SK-N-SH treated with all-trans-retinoic acid at 6 μM for 48 hours (cell line): ENCODE measurements at regions not wholly inside any gene's neighbourhood (a gene's known extent, or its start where the extent isn't known, plus 50 kb on each side); places are given as distances from the start of the nearest gene placed in this dataset.

ENCODE experiments used
- ATAC-seq: fragments of 200-7000 bp; cut with Tn5 transposase; 3 replicates; pipeline ENCODE4 v1.9.1; 2020; ENCODE audit warnings: mild to moderate bottlenecking, moderate library complexity
- ARNTL ChIP-seq: fragments of 450-650 bp; formaldehyde crosslinking; IDR thresholded peaks from 2 replicates; pipeline ENCODE4 v1.5.0; 2020; ENCODE audit warnings: low read depth, mild to moderate bottlenecking, moderate library complexity, borderline replicate concordance
- BACH2 ChIP-seq: fragments of 250-450 bp; sonication (Bioruptor Pico); IDR thresholded peaks from 2 replicates; pipeline ENCODE4 v1.9.0; 2021; ENCODE audit warnings: mild to moderate bottlenecking, borderline replicate concordance
- CSDC2 ChIP-seq: fragments of 250-450 bp; sonication (Bioruptor Pico); IDR thresholded peaks from 2 replicates; pipeline ENCODE4 v1.5.0; 2020; ENCODE audit warnings: mild to moderate bottlenecking, moderate library complexity
- ESRRG ChIP-seq: fragments of 250-450 bp; sonication (Bioruptor Pico); IDR thresholded peaks from 2 replicates; pipeline ENCODE4 v1.6.1; 2021; ENCODE audit warnings: mild to moderate bottlenecking
- GLIS3 ChIP-seq: fragments of 250-450 bp; sonication (Bioruptor Pico); IDR thresholded peaks from 2 replicates; pipeline ENCODE4 v1.5.0; 2020; ENCODE audit warnings: mild to moderate bottlenecking, moderate library complexity
- ISL1 ChIP-seq: fragments of 250-450 bp; sonication (Bioruptor Pico); IDR thresholded peaks from 2 replicates; pipeline ENCODE4 v2.1.2; 2022; ENCODE audit warnings: mild to moderate bottlenecking, moderate library complexity
- OSR1 ChIP-seq: fragments of 250-450 bp; sonication (Bioruptor Pico); IDR thresholded peaks from 2 replicates; pipeline ENCODE4 v1.8.0; 2022; ENCODE audit warnings: moderate library complexity, mild to moderate bottlenecking, inconsistent platforms
- PPARA ChIP-seq: fragments of 250-450 bp; sonication (Bioruptor Pico); IDR thresholded peaks from 2 replicates; pipeline ENCODE4 v1.5.0; 2020; ENCODE audit warnings: mild to moderate bottlenecking, borderline replicate concordance
- RARB ChIP-seq: fragments of 250-450 bp; sonication (Bioruptor Pico); IDR thresholded peaks from 2 replicates; pipeline ENCODE4 v1.8.0; 2021; ENCODE audit warnings: mild to moderate bottlenecking, moderate library complexity
- SNAI2 ChIP-seq: fragments of 250-450 bp; sonication (Bioruptor Pico); IDR thresholded peaks from 2 replicates; pipeline ENCODE4 v1.5.0; 2020; ENCODE audit warnings: mild to moderate bottlenecking, moderate library complexity
- TCF4 ChIP-seq: fragments of 250-450 bp; sonication (Bioruptor Pico); IDR thresholded peaks from 2 replicates; pipeline ENCODE4 v1.8.0; 2021; ENCODE audit warnings: mild to moderate bottlenecking, moderate library complexity, borderline replicate concordance
- ZC3H10 ChIP-seq: fragments of 250-450 bp; sonication (Bioruptor Pico); IDR thresholded peaks from 2 replicates; pipeline ENCODE4 v1.5.1; 2021; ENCODE audit warnings: mild to moderate bottlenecking, moderate library complexity
- ZFP3 ChIP-seq: fragments of 250-450 bp; sonication (Bioruptor Pico); IDR thresholded peaks from 2 replicates; pipeline ENCODE4 v1.5.0; 2020; ENCODE audit warnings: mild to moderate bottlenecking, moderate library complexity
- ZFP30 ChIP-seq: fragments of 450-650 bp; formaldehyde crosslinking; IDR thresholded peaks from 2 replicates; pipeline ENCODE4 v1.5.0; 2022; ENCODE audit warnings: mild to moderate bottlenecking, moderate library complexity
- ZNF565 ChIP-seq: fragments of 450-650 bp; formaldehyde crosslinking; conservative IDR thresholded peaks from 2 replicates; pipeline ENCODE4 v1.5.0; 2020; ENCODE audit warnings: low read depth, mild to moderate bottlenecking, moderate library complexity
- ZNF70 ChIP-seq: fragments of 450-650 bp; formaldehyde crosslinking; IDR thresholded peaks from 2 replicates; pipeline ENCODE4 v1.5.0; 2020; ENCODE audit warnings: mild to moderate bottlenecking, moderate library complexity
- ZNF8 ChIP-seq: fragments of 450-650 bp; formaldehyde crosslinking; IDR thresholded peaks from 2 replicates; pipeline ENCODE4 v1.5.0; 2020; ENCODE audit warnings: mild to moderate bottlenecking, moderate library complexity
- TF ChIP-seq, protein P1 (sequence below): fragments of 250-450 bp; sonication (Bioruptor Pico); IDR thresholded peaks from 2 replicates; pipeline ENCODE4 v1.8.0; 2020; ENCODE audit warnings: mild to moderate bottlenecking, moderate library complexity, borderline replicate concordance
- TF ChIP-seq, protein P2 (sequence below): fragments of 250-450 bp; sonication (Bioruptor Pico); IDR thresholded peaks from 2 replicates; pipeline ENCODE4 v1.5.1; 2020; ENCODE audit warnings: low read depth, mild to moderate bottlenecking, moderate library complexity
- TF ChIP-seq, protein P3 (sequence below): fragments of 250-450 bp; sonication (Bioruptor Pico); IDR thresholded peaks from 2 replicates; pipeline ENCODE4 v1.5.1; 2021; ENCODE audit warnings: mild to moderate bottlenecking, moderate library complexity
- TF ChIP-seq, protein P4 (sequence below): fragments of 250-450 bp; sonication (Bioruptor Pico); IDR thresholded peaks from 2 replicates; pipeline ENCODE4 v1.5.0; 2020; ENCODE audit warnings: mild to moderate bottlenecking, moderate library complexity
- TF ChIP-seq, protein P5 (sequence below): fragments of 250-450 bp; sonication (Bioruptor Pico); IDR thresholded peaks from 2 replicates; pipeline ENCODE4 v1.8.0; 2021; ENCODE audit warnings: low read depth, mild to moderate bottlenecking, moderate library complexity, borderline replicate concordance

DNA sequence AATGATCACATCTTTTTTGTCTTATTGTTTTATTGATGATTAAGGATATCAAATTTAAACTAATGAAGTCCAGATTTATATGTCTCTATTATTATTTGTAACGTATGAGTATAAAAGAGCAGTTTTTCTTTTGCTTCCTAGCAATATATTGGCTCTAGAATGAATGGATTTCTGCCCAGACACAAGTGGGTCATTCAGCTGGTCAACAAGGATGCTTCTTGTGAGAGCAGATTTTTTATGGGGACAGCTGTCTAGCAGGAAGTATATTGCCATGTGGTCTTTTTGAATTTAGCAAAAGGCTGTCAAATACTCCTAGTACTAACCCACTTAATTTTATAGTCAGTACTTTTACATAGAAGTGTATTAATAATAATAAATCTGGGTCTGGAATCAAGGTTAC lies 1071.1 kb upstream of the FLRT2 start (continued):
- TF ChIP-seq ISL1 (CRISPR knock-in tag) = no peak

DNA sequence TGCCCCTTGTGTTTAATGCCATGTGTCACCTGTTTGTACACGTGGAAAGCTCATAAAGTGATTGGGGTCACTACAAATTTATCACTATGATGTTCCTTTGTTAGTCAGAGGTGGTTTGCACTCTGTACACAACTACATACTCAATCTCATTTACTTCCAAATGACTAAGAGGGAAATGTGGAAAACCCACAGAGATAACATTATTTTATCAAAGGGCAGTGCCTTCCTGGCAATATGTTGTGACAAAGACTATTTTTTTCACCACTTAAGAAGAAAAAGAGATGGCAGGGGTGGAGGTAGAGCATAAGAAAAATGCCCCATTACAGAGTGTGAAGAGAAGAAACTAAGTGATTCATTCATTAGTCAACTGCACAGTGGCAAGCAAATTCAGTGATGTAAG lies 1064.1 kb upstream of the FLRT2 start:
- no peak for ATAC-seq
- TF ChIP-seq TCF4 (no peak), ZNF70 (CRISPR knock-in tag) (no peak), PPARA (no peak), ESRRG (no peak), ISL1 (CRISPR knock-in tag) (no peak), SNAI2 (CRISPR knock-in tag) (no peak), CSDC2 (CRISPR knock-in tag) (no peak), ARNTL (no peak)
- TF ChIP-seq, protein P1, sequence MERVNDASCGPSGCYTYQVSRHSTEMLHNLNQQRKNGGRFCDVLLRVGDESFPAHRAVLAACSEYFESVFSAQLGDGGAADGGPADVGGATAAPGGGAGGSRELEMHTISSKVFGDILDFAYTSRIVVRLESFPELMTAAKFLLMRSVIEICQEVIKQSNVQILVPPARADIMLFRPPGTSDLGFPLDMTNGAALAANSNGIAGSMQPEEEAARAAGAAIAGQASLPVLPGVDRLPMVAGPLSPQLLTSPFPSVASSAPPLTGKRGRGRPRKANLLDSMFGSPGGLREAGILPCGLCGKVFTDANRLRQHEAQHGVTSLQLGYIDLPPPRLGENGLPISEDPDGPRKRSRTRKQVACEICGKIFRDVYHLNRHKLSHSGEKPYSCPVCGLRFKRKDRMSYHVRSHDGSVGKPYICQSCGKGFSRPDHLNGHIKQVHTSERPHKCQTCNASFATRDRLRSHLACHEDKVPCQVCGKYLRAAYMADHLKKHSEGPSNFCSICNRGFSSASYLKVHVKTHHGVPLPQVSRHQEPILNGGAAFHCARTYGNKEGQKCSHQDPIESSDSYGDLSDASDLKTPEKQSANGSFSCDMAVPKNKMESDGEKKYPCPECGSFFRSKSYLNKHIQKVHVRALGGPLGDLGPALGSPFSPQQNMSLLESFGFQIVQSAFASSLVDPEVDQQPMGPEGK (CRISPR knock-in tag) = no peak
- TF ChIP-seq, protein P2, sequence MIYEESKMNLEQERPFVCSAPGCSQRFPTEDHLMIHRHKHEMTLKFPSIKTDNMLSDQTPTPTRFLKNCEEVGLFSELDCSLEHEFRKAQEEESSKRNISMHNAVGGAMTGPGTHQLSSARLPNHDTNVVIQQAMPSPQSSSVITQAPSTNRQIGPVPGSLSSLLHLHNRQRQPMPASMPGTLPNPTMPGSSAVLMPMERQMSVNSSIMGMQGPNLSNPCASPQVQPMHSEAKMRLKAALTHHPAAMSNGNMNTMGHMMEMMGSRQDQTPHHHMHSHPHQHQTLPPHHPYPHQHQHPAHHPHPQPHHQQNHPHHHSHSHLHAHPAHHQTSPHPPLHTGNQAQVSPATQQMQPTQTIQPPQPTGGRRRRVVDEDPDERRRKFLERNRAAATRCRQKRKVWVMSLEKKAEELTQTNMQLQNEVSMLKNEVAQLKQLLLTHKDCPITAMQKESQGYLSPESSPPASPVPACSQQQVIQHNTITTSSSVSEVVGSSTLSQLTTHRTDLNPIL = no peak
- TF ChIP-seq, protein P3, sequence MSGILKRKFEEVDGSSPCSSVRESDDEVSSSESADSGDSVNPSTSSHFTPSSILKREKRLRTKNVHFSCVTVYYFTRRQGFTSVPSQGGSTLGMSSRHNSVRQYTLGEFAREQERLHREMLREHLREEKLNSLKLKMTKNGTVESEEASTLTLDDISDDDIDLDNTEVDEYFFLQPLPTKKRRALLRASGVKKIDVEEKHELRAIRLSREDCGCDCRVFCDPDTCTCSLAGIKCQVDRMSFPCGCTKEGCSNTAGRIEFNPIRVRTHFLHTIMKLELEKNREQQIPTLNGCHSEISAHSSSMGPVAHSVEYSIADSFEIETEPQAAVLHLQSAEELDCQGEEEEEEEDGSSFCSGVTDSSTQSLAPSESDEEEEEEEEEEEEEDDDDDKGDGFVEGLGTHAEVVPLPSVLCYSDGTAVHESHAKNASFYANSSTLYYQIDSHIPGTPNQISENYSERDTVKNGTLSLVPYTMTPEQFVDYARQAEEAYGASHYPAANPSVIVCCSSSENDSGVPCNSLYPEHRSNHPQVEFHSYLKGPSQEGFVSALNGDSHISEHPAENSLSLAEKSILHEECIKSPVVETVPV (CRISPR knock-in tag) = no peak

DNA sequence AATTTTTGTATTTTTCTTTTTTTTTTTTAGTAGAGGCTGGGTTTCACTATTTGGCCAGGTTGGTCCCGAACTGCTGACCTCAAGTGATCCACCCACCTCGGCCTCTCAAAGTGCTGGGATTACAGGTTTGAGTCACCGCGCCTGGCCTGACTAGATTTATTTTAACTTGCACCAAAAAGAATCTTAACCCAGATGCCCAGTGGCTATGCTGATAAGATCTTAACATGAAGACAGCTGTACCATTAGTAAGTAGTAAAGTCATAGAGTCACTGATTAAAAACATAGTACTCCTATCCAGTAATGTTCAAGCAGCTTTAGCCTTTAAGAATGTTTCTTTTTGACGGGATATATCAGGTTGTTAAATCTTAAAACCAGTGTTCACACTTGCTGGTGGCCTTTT lies 1061.8 kb upstream of the FLRT2 start:
- TF ChIP-seq BACH2 (no peak), ZFP3 (no peak), ZNF70 (CRISPR knock-in tag) (no peak), GLIS3 (CRISPR knock-in tag) (no peak), ARNTL (no peak), ISL1 (CRISPR knock-in tag) (no peak), RARB (CRISPR knock-in tag) (no peak), OSR1 (CRISPR knock-in tag) (no peak), PPARA (no peak), SNAI2 (CRISPR knock-in tag) (no peak), ZC3H10 (CRISPR knock-in tag) (no peak), ZNF8 (CRISPR knock-in tag) (no peak), ZFP30 (CRISPR knock-in tag) (no peak), ESRRG (no peak), ZNF565 (no peak)
- TF ChIP-seq, protein P4, sequence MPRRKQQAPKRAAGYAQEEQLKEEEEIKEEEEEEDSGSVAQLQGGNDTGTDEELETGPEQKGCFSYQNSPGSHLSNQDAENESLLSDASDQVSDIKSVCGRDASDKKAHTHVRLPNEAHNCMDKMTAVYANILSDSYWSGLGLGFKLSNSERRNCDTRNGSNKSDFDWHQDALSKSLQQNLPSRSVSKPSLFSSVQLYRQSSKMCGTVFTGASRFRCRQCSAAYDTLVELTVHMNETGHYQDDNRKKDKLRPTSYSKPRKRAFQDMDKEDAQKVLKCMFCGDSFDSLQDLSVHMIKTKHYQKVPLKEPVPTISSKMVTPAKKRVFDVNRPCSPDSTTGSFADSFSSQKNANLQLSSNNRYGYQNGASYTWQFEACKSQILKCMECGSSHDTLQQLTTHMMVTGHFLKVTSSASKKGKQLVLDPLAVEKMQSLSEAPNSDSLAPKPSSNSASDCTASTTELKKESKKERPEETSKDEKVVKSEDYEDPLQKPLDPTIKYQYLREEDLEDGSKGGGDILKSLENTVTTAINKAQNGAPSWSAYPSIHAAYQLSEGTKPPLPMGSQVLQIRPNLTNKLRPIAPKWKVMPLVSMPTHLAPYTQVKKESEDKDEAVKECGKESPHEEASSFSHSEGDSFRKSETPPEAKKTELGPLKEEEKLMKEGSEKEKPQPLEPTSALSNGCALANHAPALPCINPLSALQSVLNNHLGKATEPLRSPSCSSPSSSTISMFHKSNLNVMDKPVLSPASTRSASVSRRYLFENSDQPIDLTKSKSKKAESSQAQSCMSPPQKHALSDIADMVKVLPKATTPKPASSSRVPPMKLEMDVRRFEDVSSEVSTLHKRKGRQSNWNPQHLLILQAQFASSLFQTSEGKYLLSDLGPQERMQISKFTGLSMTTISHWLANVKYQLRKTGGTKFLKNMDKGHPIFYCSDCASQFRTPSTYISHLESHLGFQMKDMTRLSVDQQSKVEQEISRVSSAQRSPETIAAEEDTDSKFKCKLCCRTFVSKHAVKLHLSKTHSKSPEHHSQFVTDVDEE (CRISPR knock-in tag) = no peak
- TF ChIP-seq, protein P3 (CRISPR knock-in tag) = no peak
- TF ChIP-seq, protein P5, sequence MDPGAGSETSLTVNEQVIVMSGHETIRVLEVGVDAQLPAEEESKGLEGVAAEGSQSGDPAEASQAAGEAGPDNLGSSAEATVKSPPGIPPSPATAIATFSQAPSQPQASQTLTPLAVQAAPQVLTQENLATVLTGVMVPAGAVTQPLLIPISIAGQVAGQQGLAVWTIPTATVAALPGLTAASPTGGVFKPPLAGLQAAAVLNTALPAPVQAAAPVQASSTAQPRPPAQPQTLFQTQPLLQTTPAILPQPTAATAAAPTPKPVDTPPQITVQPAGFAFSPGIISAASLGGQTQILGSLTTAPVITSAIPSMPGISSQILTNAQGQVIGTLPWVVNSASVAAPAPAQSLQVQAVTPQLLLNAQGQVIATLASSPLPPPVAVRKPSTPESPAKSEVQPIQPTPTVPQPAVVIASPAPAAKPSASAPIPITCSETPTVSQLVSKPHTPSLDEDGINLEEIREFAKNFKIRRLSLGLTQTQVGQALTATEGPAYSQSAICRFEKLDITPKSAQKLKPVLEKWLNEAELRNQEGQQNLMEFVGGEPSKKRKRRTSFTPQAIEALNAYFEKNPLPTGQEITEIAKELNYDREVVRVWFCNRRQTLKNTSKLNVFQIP (CRISPR knock-in tag) = no peak
- TF ChIP-seq, protein P1 (CRISPR knock-in tag) = no peak
- TF ChIP-seq, protein P2 = no peak

More for the DNA sequence above, 1061.8 kb upstream of the FLRT2 start:
- ATAC-seq = peak; percentile 91
